ENCODE measurements at regions not wholly inside any gene's neighbourhood (a gene's known extent, or its start where the extent isn't known, plus 50 kb on each side); places are given as distances from the start of the nearest gene placed in this dataset.
"Not testable (repeated sequence)": the region's sequence is repeated elsewhere in the genome, so short reads cannot be mapped to it uniquely, and the experiment has no call there.

DNA sequence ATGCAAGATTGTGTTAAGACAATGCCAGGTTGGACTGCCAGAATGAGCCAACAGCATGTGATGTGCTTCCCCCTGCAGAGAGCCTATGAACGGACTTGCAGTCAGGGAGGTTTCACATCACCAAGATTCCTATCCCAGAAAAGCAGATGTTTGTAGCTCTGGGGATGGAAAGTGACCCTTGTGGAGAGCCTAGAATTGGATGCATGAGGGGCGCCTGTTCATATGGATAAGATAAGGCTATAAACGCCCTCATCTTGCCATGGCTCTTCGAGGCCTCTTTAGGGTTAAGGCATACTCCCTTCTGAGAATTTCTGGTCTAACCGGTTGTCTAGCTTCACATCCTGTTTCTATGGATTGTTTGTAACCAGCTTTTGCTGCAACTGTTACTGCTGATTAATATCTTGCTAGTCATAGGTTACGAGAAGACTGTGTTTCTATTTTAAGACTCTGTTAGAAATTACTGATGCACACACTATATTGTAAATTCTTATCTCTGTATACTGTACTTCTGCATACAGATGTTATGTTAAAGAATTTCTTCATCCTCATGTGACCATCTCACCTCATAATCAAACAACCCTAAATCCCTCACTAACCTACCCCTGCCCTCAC lies 295.8 kb downstream of the PTGER3 start:
- TF ChIP-seq, protein P1, sequence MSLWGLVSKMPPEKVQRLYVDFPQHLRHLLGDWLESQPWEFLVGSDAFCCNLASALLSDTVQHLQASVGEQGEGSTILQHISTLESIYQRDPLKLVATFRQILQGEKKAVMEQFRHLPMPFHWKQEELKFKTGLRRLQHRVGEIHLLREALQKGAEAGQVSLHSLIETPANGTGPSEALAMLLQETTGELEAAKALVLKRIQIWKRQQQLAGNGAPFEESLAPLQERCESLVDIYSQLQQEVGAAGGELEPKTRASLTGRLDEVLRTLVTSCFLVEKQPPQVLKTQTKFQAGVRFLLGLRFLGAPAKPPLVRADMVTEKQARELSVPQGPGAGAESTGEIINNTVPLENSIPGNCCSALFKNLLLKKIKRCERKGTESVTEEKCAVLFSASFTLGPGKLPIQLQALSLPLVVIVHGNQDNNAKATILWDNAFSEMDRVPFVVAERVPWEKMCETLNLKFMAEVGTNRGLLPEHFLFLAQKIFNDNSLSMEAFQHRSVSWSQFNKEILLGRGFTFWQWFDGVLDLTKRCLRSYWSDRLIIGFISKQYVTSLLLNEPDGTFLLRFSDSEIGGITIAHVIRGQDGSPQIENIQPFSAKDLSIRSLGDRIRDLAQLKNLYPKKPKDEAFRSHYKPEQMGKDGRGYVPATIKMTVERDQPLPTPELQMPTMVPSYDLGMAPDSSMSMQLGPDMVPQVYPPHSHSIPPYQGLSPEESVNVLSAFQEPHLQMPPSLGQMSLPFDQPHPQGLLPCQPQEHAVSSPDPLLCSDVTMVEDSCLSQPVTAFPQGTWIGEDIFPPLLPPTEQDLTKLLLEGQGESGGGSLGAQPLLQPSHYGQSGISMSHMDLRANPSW (CRISPR knock-in tag; conservative IDR thresholded peaks at IDR 0.05; ENCODE audit: low read depth) = not testable (repeated sequence)
- TF ChIP-seq, protein P2, sequence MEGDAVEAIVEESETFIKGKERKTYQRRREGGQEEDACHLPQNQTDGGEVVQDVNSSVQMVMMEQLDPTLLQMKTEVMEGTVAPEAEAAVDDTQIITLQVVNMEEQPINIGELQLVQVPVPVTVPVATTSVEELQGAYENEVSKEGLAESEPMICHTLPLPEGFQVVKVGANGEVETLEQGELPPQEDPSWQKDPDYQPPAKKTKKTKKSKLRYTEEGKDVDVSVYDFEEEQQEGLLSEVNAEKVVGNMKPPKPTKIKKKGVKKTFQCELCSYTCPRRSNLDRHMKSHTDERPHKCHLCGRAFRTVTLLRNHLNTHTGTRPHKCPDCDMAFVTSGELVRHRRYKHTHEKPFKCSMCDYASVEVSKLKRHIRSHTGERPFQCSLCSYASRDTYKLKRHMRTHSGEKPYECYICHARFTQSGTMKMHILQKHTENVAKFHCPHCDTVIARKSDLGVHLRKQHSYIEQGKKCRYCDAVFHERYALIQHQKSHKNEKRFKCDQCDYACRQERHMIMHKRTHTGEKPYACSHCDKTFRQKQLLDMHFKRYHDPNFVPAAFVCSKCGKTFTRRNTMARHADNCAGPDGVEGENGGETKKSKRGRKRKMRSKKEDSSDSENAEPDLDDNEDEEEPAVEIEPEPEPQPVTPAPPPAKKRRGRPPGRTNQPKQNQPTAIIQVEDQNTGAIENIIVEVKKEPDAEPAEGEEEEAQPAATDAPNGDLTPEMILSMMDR (IDR thresholded peaks at IDR 0.05) = not testable (repeated sequence)
- TF ChIP-seq GRHL2 (CRISPR knock-in tag; IDR thresholded peaks at IDR 0.05; ENCODE audit: insufficient replicate concordance, severe bottlenecking); ZBTB21 (CRISPR knock-in tag; IDR thresholded peaks at IDR 0.05; ENCODE audit: borderline replicate concordance); TP53 (CRISPR knock-in tag; IDR thresholded peaks at IDR 0.05); ZNF416 (CRISPR knock-in tag; IDR thresholded peaks at IDR 0.05); ZNF317 (CRISPR knock-in tag; IDR thresholded peaks at IDR 0.05; ENCODE audit: borderline replicate concordance, low read depth); ZNF138 (CRISPR knock-in tag; conservative IDR thresholded peaks at IDR 0.05): not testable (repeated sequence)
- TF ChIP-seq, protein P3, sequence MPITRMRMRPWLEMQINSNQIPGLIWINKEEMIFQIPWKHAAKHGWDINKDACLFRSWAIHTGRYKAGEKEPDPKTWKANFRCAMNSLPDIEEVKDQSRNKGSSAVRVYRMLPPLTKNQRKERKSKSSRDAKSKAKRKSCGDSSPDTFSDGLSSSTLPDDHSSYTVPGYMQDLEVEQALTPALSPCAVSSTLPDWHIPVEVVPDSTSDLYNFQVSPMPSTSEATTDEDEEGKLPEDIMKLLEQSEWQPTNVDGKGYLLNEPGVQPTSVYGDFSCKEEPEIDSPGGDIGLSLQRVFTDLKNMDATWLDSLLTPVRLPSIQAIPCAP (CRISPR knock-in tag; IDR thresholded peaks at IDR 0.05) = not testable (repeated sequence)

Data from WTC11 (cell line).